ENCODE measurements at regions not wholly inside any gene's neighbourhood (a gene's known extent, or its start where the extent isn't known, plus 50 kb on each side); places are given as distances from the start of the nearest gene placed in this dataset.

GRCh38 chr7:38002689-38003088, 82.2 kb downstream of the EPDR1 start:
- no peak for DNase-seq

- DNase-seq: no peak
Measured at GRCh38 chr7:38006559-38006958, 86.1 kb downstream of the EPDR1 start.

GRCh38 chr7:38007096-38007495, 86.7 kb downstream of the EPDR1 start:
- DNase-seq: no peak

- DNase-seq: no peak
Measured at GRCh38 chr7:38013246-38013645, 92.8 kb downstream of the EPDR1 start.

GRCh38 chr7:38016567-38016966, 96.1 kb downstream of the EPDR1 start:
- no peak for DNase-seq

- no peak for DNase-seq
Measured at GRCh38 chr7:38017320-38017719, 96.9 kb downstream of the EPDR1 start.

GRCh38 chr7:38020121-38020785, 99.8 kb downstream of the EPDR1 start:
- no peak for DNase-seq

- DNase-seq: no peak
Measured at GRCh38 chr7:38021892-38022291, 101.5 kb downstream of the EPDR1 start.

GRCh38 chr7:38025815-38026214, 105.4 kb downstream of the EPDR1 start:
- no peak for DNase-seq

GRCh38 chr7:38027884-38028455, 107.5 kb downstream of the EPDR1 start:
- DNase-seq: no peak

GRCh38 chr7:38034062-38034908, 113.8 kb downstream of the EPDR1 start:
- DNase-seq: no peak

GRCh38 chr7:38040831-38041230, 120.4 kb downstream of the EPDR1 start:
- DNase-seq: no peak

- DNase-seq: no peak
Measured at GRCh38 chr7:38049679-38050078, 128.4 kb upstream of the STARD3NL start.

- DNase-seq: no peak
Measured at GRCh38 chr7:38051311-38051710, 126.7 kb upstream of the STARD3NL start.

GRCh38 chr7:38051786-38052185, 126.3 kb upstream of the STARD3NL start:
- no peak for DNase-seq

- no peak for DNase-seq
Measured at GRCh38 chr7:38052786-38053185, 125.3 kb upstream of the STARD3NL start.

- DNase-seq: no peak
Measured at GRCh38 chr7:38054199-38054598, 123.8 kb upstream of the STARD3NL start.

- no peak for DNase-seq
Measured at GRCh38 chr7:38057829-38058228, 120.2 kb upstream of the STARD3NL start.

- DNase-seq: no peak
Measured at GRCh38 chr7:38060116-38060515, 117.9 kb upstream of the STARD3NL start.

GRCh38 chr7:38060637-38061036, 117.4 kb upstream of the STARD3NL start:
- no peak for DNase-seq

- DNase-seq: no peak
Measured at GRCh38 chr7:38066391-38066790, 111.7 kb upstream of the STARD3NL start.

- no peak for DNase-seq
Measured at GRCh38 chr7:38068461-38068860, 109.6 kb upstream of the STARD3NL start.

GRCh38 chr7:38069052-38069451, 109.0 kb upstream of the STARD3NL start:
- DNase-seq: no peak

GRCh38 chr7:38070718-38071117, 107.3 kb upstream of the STARD3NL start:
- no peak for DNase-seq

Measured in NCI-H187 (cell line).